H1 (cell line): ENCODE measurements at regions not wholly inside any gene's neighbourhood (a gene's known extent, or its start where the extent isn't known, plus 50 kb on each side); places are given as distances from the start of the nearest gene placed in this dataset.

Experiments
- CTCF ChIA-PET: fragments of 300-600 bp; sonication (Branson Sonifier 250); formaldehyde crosslinking; loops from one replicate; lab custom pipeline; 2021; ENCODE audit not compliant: partially characterized antibody; lab: Charles Lee
- POLR2A ChIA-PET: fragments of 300-600 bp; sonication (Branson Sonifier 250); formaldehyde crosslinking; loops from one replicate; lab custom pipeline; 2021; ENCODE audit warnings: inconsistent platforms; ENCODE audit not compliant: partially characterized antibody; lab: Charles Lee
- DNase-seq, 2 experiments: peaks; one replicate each; pipeline versions ENCODE4 v3.0.0 to v3.0.0-alpha.2; 2010 to 2022; ENCODE audit warnings: low spot score in 2 of 2, low read depth in 1 of 2, mixed read lengths in 1 of 2
- FAIRE-seq: peaks from 2 replicates; lab custom pipeline; 2011; peaks lifted over from hg19 to GRCh38; lab: Jason Lieb, UNC
- H2AFZ ChIP-seq: 2 replicates; pipeline ENCODE4 v1.8.1; 2012; ENCODE audit warnings: low read length, inconsistent platforms
- H2AK5ac ChIP-seq: 2 replicates; pipeline ENCODE4 v1.6.1; 2013; ENCODE audit warnings: low read depth, low read length
- H2BK120ac ChIP-seq: replicated peaks from 2 replicates; pipeline ENCODE3; 2013; ENCODE audit warnings: low read depth, low read length, inconsistent platforms
- H2BK12ac ChIP-seq: 2 replicates; pipeline ENCODE4 v1.6.1; 2013; ENCODE audit warnings: low read depth, low read length
- H2BK15ac ChIP-seq: 2 replicates; pipeline ENCODE4 v1.6.1; 2013; ENCODE audit warnings: low read length
- H2BK20ac ChIP-seq: 2 replicates; pipeline ENCODE4 v1.6.1; 2013; ENCODE audit warnings: low read length
- H2BK5ac ChIP-seq: 2 replicates; pipeline ENCODE4 v1.6.1; 2013; ENCODE audit warnings: low read depth, low read length
- H3K14ac ChIP-seq: 2 replicates; pipeline ENCODE4 v1.6.1; 2013; ENCODE audit warnings: inconsistent platforms; ENCODE audit not compliant: insufficient read length
- H3K18ac ChIP-seq: 2 replicates; pipeline ENCODE4 v1.6.1; 2013; ENCODE audit warnings: low read length; ENCODE audit errors: extremely low read depth
- H3K23ac ChIP-seq: 2 replicates; pipeline ENCODE4 v1.6.1; 2013; ENCODE audit warnings: inconsistent platforms; ENCODE audit not compliant: insufficient read length
- H3K23me2 ChIP-seq: 2 replicates; pipeline ENCODE4 v1.6.1; 2013; ENCODE audit warnings: low read depth, low read length
- H3K27ac ChIP-seq: 2 replicates; pipeline ENCODE4 v1.6.1; 2011; ENCODE audit warnings: low read depth, low read length, inconsistent platforms
- H3K27me3 ChIP-seq, 4 experiments: replicated peaks in 1 of 4; 1 replicate in 1 of 4; 2 replicates in 3 of 4; pipeline versions ENCODE4 v1.6.1 to v1.8.1; 2011 to 2013; ENCODE audit warnings: low read length in 3 of 4, mild to moderate bottlenecking in 3 of 4, inconsistent platforms in 2 of 4, mixed read lengths in 2 of 4, moderate library complexity in 1 of 4; ENCODE audit not compliant: control insufficient read depth in 3 of 4, insufficient read depth in 3 of 4; ENCODE audit errors: extremely low read depth in 1 of 4
- H3K36me3 ChIP-seq, 4 experiments: 2 replicates each; pipeline versions ENCODE4 v1.6.1 to v1.8.1; 2011 to 2013; ENCODE audit warnings: mild to moderate bottlenecking in 4 of 4, low read length in 3 of 4, moderate library complexity in 2 of 4, control low read depth in 1 of 4, inconsistent platforms in 1 of 4; ENCODE audit not compliant: insufficient read depth in 4 of 4, control insufficient read depth in 2 of 4
- H3K4ac ChIP-seq: replicated peaks from 2 replicates; pipeline ENCODE3; 2013; ENCODE audit warnings: low read length, low read depth, mixed read lengths, inconsistent platforms; ENCODE audit not compliant: insufficient read length
- H3K4me1 ChIP-seq, 4 experiments: replicated peaks in 1 of 4; 1 replicate in 1 of 4; 2 replicates in 3 of 4; pipeline versions ENCODE4 v1.6.1 to v1.8.1; 2011 to 2013; ENCODE audit warnings: low read length in 3 of 4, inconsistent platforms in 2 of 4, mixed read lengths in 1 of 4; ENCODE audit not compliant: insufficient read depth in 4 of 4, control insufficient read depth in 3 of 4
- H3K4me2 ChIP-seq, 2 experiments: 2 replicates each; pipeline versions ENCODE4 v1.6.1 to v1.8.1; 2011 to 2013; ENCODE audit warnings: low read depth in 2 of 2, low read length in 2 of 2, control low read depth in 1 of 2, inconsistent platforms in 1 of 2, mild to moderate bottlenecking in 1 of 2; ENCODE audit not compliant: insufficient read depth in 1 of 2
- H3K4me3 ChIP-seq, 4 experiments: fragments of 200-600, 300-600 bp in 1 of 4; sonication (generic), shearing (Covaris generic), sonication (Bioruptor Twin) in 1 of 4; 2 replicates each; pipeline versions ENCODE4 v1.5.1 to v1.8.1; 2011 to 2016; ENCODE audit warnings: low read length in 4 of 4, low read depth in 3 of 4, control low read depth in 2 of 4, inconsistent platforms in 2 of 4, mild to moderate bottlenecking in 2 of 4, mixed read lengths in 1 of 4, moderate library complexity in 1 of 4; ENCODE audit not compliant: insufficient read depth in 2 of 4; ENCODE audit errors: extremely low read depth in 1 of 4
- H3K56ac ChIP-seq: replicated peaks from 2 replicates; pipeline ENCODE3; 2013; ENCODE audit warnings: low read depth, mild to moderate bottlenecking, mixed read lengths, low read length, inconsistent platforms; ENCODE audit not compliant: insufficient read length
- H3K79me1 ChIP-seq: 2 replicates; pipeline ENCODE4 v1.6.1; 2013; ENCODE audit warnings: low read depth, low read length, control low read depth
- H3K79me2 ChIP-seq, 2 experiments: 2 replicates each; pipeline versions ENCODE4 v1.6.1 to v1.8.1; 2012 to 2013; ENCODE audit warnings: low read length in 2 of 2, mild to moderate bottlenecking in 2 of 2, inconsistent platforms in 1 of 2; ENCODE audit not compliant: insufficient read depth in 2 of 2, control insufficient read depth in 1 of 2
- H3K9ac ChIP-seq, 4 experiments: replicated peaks in 1 of 4; 1 replicate in 1 of 4; 2 replicates in 3 of 4; pipeline versions ENCODE4 v1.6.1 to v1.8.1; 2011 to 2013; ENCODE audit warnings: low read depth in 3 of 4, low read length in 3 of 4, control low read depth in 2 of 4, mild to moderate bottlenecking in 2 of 4, moderate library complexity in 2 of 4, inconsistent platforms in 1 of 4; ENCODE audit errors: extremely low read depth in 1 of 4
- H3K9me3 ChIP-seq, 2 experiments: 2 replicates each; pipeline versions ENCODE4 v1.6.1 to v1.8.1; 2012 to 2013; ENCODE audit warnings: mild to moderate bottlenecking in 2 of 2, moderate library complexity in 2 of 2, control low read depth in 1 of 2, inconsistent platforms in 1 of 2, low read depth in 1 of 2, low read length in 1 of 2, mixed read lengths in 1 of 2; ENCODE audit not compliant: insufficient read depth in 2 of 2
- H4K20me1 ChIP-seq, 2 experiments: replicated peaks in 1 of 2; 2 replicates each; pipeline versions ENCODE3 to v1.8.1; 2011 to 2013; ENCODE audit warnings: inconsistent platforms in 2 of 2, low read length in 2 of 2, mild to moderate bottlenecking in 1 of 2; ENCODE audit not compliant: insufficient read depth in 2 of 2, control insufficient read depth in 1 of 2
- H4K5ac ChIP-seq: 2 replicates; pipeline ENCODE4 v1.6.1; 2013; ENCODE audit warnings: low read length, low read depth, mixed read lengths, inconsistent platforms; ENCODE audit not compliant: insufficient read length
- H4K8ac ChIP-seq: 2 replicates; pipeline ENCODE4 v1.8.0; 2013; ENCODE audit warnings: mild to moderate bottlenecking, moderate library complexity, low read length, inconsistent platforms; ENCODE audit not compliant: insufficient read depth; ENCODE audit errors: extremely low read depth
- H4K91ac ChIP-seq: replicated peaks from 2 replicates; pipeline ENCODE3; 2013; ENCODE audit warnings: low read length, mixed read lengths, inconsistent platforms; ENCODE audit not compliant: insufficient read length
- CREB1 ChIP-seq: IDR thresholded peaks from 2 replicates; pipeline ENCODE4 v1.6.1; 2012; ENCODE audit warnings: inconsistent platforms
- EZH2 ChIP-seq: fragments of 200-600 bp; sonication (generic); IDR thresholded peaks from 2 replicates; pipeline ENCODE4 v1.7.1; 2012; ENCODE audit warnings: low read depth, mild to moderate bottlenecking, moderate library complexity, low read length, inconsistent platforms; ENCODE audit not compliant: severe bottlenecking
- KDM4A ChIP-seq: IDR thresholded peaks from one replicate; pipeline ENCODE4 v1.7.1; 2012; ENCODE audit warnings: low read depth, mild to moderate bottlenecking, moderate library complexity, low read length, inconsistent platforms; ENCODE audit not compliant: severe bottlenecking
- POLR2AphosphoS5 ChIP-seq: IDR thresholded peaks from 2 replicates; pipeline ENCODE4 v1.6.1; 2011; ENCODE audit warnings: low read depth, low read length
- RNF2 ChIP-seq: fragments of 200-900, 300-1000 bp; sonication (generic); IDR thresholded peaks from 2 replicates; pipeline ENCODE4 v1.7.1; 2016; ENCODE audit warnings: borderline replicate concordance, low read depth, mild to moderate bottlenecking, antibody characterized with exemption, low read length; ENCODE audit not compliant: poor library complexity, severe bottlenecking; ENCODE audit errors: missing control alignments
- SIRT6 ChIP-seq: IDR thresholded peaks from one replicate; pipeline ENCODE4 v1.7.1; 2012; ENCODE audit warnings: low read length, inconsistent platforms
- SP2 ChIP-seq: IDR thresholded peaks from 2 replicates; pipeline ENCODE4 v1.6.1; 2012; ENCODE audit warnings: mild to moderate bottlenecking, low read length, inconsistent platforms
- SRF ChIP-seq: IDR thresholded peaks from 2 replicates; pipeline ENCODE4 v1.6.1; 2011; ENCODE audit warnings: mild to moderate bottlenecking, low read depth, low read length, moderate library complexity
- TF ChIP-seq, protein P1 (sequence below), 3 experiments: IDR thresholded peaks; 1 replicate in 2 of 3; 2 replicates in 1 of 3; pipeline versions ENCODE4 v1.5.1 to v1.6.1; 2011; ENCODE audit warnings: low read length in 3 of 3, mild to moderate bottlenecking in 3 of 3, inconsistent platforms in 2 of 3, low read depth in 1 of 3, moderate library complexity in 1 of 3; ENCODE audit not compliant: insufficient read depth in 1 of 3; ENCODE audit errors: control extremely low read depth in 1 of 3
- TF ChIP-seq, protein P2 (sequence below): IDR thresholded peaks from 2 replicates; pipeline ENCODE4 v1.6.1; 2011; ENCODE audit warnings: low read depth, mild to moderate bottlenecking, low read length; ENCODE audit not compliant: insufficient read depth

DNA sequence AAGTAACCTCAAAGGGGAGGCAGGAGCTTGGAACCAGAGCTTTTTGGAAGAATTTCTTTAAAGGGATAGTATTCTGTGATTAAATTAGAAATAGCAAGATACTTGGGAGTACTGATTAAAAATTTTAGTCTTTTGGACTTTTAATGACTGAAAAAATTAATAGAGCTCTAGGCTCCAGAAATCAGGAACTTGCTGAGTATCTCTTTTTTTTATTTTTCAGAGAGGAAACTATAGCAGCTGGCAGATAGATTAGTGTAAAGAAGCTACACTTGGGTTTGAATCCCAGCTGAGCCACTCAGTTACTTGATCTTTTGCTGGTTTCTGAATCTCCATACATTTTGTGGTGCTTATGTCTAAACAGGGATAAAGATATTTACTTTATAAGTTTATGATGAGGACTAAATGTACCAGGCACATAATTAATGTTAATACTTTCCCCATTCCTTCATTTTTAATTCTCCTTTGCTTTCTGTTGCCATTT is 94.2 kb upstream of the TNC start:
- no peak overlapping the region for H3K14ac ChIP-seq
- H2BK120ac ChIP-seq, result no peak overlapping the region
- no peak overlapping the region for H2BK15ac ChIP-seq
- H3K23ac ChIP-seq, result no peak overlapping the region
- H4K8ac ChIP-seq, result no peak overlapping the region
- H4K91ac ChIP-seq, result no peak overlapping the region
- no peak overlapping the region for H2BK20ac ChIP-seq
- H3K79me2 ChIP-seq, result no peaks in the 10 kb centered on the region
- no peak overlapping the region for H3K4me2 ChIP-seq
- no peaks in the 10 kb centered on the region for H4K20me1 ChIP-seq
- H2AK5ac ChIP-seq, result no peak overlapping the region
- H3K27me3 ChIP-seq, result no peaks in the 10 kb centered on the region
- POLR2A ChIA-PET, result interaction anchor here (2.6 kb wide), 1 partner anchor 12 kb away, joined by 6 read pairs; no protein-coding TSS in a partner anchor
- no peak for FAIRE-seq
- no peaks in the 10 kb centered on the region for H3K23me2 ChIP-seq
- no peak overlapping the region for H4K5ac ChIP-seq
- H3K4me1 ChIP-seq, result peaks cover 0 to 2% (median 0%) of the 10 kb centered on the region in 4 experiments; a peak in 1 of 7 replicates
- no peak for TF ChIP-seq SP2
- TF ChIP-seq, protein P1, sequence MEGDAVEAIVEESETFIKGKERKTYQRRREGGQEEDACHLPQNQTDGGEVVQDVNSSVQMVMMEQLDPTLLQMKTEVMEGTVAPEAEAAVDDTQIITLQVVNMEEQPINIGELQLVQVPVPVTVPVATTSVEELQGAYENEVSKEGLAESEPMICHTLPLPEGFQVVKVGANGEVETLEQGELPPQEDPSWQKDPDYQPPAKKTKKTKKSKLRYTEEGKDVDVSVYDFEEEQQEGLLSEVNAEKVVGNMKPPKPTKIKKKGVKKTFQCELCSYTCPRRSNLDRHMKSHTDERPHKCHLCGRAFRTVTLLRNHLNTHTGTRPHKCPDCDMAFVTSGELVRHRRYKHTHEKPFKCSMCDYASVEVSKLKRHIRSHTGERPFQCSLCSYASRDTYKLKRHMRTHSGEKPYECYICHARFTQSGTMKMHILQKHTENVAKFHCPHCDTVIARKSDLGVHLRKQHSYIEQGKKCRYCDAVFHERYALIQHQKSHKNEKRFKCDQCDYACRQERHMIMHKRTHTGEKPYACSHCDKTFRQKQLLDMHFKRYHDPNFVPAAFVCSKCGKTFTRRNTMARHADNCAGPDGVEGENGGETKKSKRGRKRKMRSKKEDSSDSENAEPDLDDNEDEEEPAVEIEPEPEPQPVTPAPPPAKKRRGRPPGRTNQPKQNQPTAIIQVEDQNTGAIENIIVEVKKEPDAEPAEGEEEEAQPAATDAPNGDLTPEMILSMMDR (IDR thresholded peaks at IDR 0.05; ENCODE audit: control extremely low read depth in 1 of 3, insufficient read depth in 1 of 3, low read depth in 1 of 3, low read length in 3 of 3), result no peak
- no peak for TF ChIP-seq POLR2AphosphoS5
- TF ChIP-seq SIRT6, result no peak
- no peak for TF ChIP-seq SRF
- no peak for TF ChIP-seq RNF2
- TF ChIP-seq, protein P2, sequence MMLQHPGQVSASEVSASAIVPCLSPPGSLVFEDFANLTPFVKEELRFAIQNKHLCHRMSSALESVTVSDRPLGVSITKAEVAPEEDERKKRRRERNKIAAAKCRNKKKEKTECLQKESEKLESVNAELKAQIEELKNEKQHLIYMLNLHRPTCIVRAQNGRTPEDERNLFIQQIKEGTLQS, result no peak
- no peak for TF ChIP-seq KDM4A
- no peak for TF ChIP-seq EZH2
- TF ChIP-seq CREB1, result no peak
- TF ChIP-seq, all 59 proteins: peak for 0
- Histone ChIP-seq H3K18ac (no peak overlapping the region), H2BK12ac (no peak overlapping the region), H2BK5ac (no peak overlapping the region), H3K4me3 (no peak overlapping the region), H2AFZ (no peak overlapping the region), H3K79me1 (no peaks in the 10 kb centered on the region), H3K9ac (no peak overlapping the region), H3K9me3 (no peaks in the 10 kb centered on the region), H3K56ac (no peak overlapping the region), H3K4ac (no peak overlapping the region), H3K27ac (no peak overlapping the region), H3K36me3 (no peaks in the 10 kb centered on the region)
- CTCF ChIA-PET, result interaction anchor here (1.4 to 1.5 kb wide), 2 partner anchors 22 to 312 kb away, joined by 3 to 5 read pairs; no protein-coding TSS in a partner anchor
- DNase-seq, result no peak
